ENCODE measurements at regions not wholly inside any gene's neighbourhood (a gene's known extent, or its start where the extent isn't known, plus 50 kb on each side); places are given as distances from the start of the nearest gene placed in this dataset.

- TF ChIP-seq POLR2A (IDR thresholded peaks at IDR 0.05; ENCODE audit: low read length) (no peak), GATA1 (IDR thresholded peaks at IDR 0.05; ENCODE audit: low read depth, low read length) (no peak)
These were observed 201.5 kb upstream of the C1orf174 start for GRCh38 chr1:4101459-4102161.

Data from erythroblast (primary cell).